HG03060 (cell line): ENCODE measurements at regions not wholly inside any gene's neighbourhood (a gene's known extent, or its start where the extent isn't known, plus 50 kb on each side); places are given as distances from the start of the nearest gene placed in this dataset.
"Not testable (repeated sequence)": the region's sequence is repeated elsewhere in the genome, so short reads cannot be mapped to it uniquely, and the experiment has no call there.

Experiments
- ATAC-seq: cut with Tn5 transposase; IDR thresholded peaks from one replicate; pipeline ENCODE4 v1.9.1; 2021; ENCODE audit warnings: low read depth, moderate number of reproducible peaks; ENCODE audit not compliant: unreplicated experiment

DNA sequence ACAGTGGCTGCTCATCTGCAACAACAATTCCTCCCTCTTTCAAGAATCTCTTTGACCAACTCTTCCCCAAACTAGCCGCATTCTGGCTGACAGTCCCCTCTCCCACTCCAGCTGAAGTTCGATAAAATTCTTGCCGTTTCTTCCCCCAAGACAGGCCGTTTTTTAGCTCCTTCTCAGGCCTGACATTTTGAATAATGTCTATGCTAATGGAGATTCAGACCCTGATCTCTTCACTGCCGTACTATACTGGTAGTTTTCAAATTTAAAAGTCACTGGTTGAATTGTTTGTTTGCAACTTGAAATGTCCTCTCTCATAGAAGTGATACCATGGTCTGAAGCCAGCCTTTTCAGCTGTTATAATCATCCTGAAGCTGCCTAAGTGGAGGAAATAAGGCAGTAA is 65.9 kb upstream of the AMN1 start:
- no peak for ATAC-seq

DNA sequence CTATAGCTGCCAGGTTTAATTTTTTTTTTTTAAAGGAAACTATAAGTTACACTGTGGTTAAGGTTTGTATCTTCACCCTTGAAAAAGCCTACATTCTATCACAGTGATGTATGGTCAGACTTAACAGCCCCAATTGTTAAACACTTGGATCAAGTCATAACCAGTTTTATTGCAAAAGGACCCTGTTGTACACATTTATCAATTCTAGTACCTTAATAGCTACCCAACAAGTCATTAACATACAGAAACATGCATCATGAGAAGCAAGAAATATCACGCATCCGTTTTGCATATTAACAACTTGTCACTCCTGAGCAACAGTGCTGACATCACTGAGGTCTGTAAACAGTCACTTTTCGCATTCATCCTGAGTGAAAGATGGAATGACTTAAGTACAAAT is 62.4 kb upstream of the AMN1 start:
- ATAC-seq: not testable (repeated sequence)

DNA sequence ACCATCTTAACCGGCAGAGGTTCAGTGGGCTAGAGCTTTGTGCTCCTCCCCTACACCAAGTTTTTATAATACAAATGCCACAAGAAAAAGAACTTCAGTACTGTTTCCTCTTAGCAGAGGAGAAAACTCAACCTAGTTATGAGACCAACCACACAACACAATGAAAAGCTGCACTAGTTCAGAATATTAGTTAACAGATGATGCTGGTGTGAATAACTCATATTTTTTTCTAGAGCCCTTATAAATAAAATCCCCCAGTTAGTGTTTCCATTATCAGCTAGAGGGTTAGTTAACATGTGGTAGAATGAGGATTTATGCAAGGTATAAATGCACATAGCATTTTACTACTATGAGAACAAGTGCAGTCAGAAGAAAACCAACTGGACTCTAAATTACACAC is 61.9 kb upstream of the AMN1 start:
- ATAC-seq: no peak

DNA sequence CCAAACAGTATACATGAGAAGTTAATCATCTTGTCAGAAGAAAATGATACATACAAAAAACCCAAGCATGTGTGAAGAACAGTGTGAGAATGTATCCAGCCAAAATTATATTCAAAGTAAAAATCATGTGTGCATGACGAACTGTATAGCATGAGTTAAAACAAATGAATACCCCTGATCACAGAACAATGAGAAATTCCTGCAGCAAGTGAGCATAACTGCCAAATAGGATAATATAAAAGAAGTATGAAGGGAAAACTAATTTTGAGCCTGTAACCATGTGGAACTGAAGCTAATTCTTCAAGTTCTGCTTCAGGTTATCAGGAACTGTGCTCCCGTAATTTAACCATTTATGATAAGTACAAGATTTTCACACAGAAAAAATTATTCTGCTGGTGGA is 56.5 kb upstream of the AMN1 start:
- ATAC-seq: no peak

DNA sequence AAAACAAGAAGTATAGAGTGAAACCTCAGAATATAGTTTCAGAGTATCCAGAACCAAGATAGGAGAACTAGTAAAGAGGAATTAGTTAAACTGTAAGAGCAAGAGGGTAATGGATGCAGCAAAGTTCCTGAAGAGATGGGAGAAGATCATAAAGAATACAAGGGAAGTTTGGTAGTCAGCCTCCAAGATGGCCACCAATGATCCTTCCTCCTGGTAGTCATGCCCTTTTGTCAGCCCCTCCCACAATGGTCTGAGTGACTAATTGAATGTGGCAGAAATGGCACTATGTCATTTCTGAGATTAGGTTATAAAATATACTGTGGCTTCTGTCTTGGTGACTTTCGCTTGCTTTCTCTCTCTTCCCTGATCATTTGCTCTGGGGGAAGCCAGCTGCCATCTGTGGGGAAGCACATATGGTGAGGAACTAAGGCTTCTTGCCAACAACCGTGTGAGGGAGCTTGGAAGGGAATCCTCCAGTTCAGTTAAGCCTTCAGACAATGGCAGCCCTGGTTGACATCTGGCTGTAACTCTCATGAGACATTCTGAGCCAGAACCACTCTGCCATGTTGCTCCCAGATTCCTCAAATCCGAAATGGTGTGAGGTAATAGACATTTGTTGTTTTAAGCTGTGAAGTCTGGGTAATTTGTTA is 55.3 kb upstream of the AMN1 start:
- ATAC-seq: no peak

DNA sequence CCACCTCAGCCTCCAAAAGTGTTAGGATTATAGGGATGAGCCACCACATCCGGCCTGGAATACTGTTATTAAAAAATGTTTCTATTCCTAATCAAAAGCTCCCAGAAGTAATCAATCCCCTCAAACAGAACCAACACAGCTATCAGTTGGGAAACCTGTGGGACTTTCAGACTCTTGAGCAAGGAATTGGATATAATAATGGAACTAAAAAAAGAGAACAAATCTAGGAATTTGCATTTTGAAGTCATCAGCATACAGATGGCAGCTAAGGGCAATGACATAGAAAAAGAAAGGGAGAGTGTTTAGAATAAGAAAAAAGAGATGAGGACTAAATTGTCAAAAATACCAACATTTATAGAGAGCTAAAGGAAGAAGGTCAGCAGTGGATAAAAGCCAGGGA is 54.7 kb upstream of the AMN1 start:
- no peak for ATAC-seq

DNA sequence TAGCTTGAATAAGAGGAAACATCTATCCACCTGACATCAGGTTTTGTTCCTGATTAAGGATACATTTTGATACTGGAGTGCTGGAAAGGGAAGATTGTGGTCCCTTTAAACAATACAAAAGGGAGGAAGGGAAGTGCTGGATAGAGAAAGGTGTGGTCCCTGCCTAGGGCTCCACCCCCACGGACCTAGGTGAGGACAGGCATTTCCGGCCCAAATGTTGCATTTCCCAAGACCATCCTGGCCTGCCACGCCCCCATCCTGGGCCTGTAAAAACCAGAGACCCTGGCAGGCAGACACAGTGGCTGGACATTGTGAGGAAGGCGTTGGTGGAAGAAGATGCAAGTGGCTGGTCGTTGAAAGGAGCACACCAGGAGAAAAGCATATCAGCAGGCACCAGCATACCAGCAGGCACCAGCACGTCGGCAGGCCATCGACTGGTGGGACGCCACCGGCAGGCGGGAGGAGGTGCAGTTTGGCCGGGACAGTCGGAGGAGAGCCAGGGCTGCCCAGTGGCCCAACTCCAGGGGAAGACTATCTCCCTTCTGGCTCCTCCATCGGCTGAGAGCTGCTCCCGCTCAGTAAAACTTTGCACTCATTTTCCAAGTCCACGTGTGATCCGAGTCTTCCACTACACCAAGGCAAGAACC is 53.2 kb upstream of the AMN1 start:
- ATAC-seq: no peak

DNA sequence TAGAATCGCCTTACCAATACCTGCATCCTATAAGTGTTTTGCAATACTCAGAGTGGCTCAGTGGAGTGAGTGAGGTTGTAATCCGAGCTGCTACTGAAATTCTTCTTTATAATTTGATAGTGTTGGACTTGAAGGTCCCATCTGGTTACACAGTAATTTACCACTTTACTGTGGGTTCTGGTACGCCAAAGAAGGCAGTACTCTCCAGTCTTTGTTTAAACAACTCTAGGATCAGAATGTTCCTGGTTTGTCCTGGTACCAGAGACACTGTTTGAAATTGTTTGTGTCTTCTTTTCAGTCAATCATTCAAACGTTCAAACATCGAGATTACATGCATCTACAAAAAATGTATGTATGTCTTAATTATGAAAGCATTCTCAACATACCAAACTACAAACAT is 51.3 kb upstream of the AMN1 start:
- no peak for ATAC-seq

DNA sequence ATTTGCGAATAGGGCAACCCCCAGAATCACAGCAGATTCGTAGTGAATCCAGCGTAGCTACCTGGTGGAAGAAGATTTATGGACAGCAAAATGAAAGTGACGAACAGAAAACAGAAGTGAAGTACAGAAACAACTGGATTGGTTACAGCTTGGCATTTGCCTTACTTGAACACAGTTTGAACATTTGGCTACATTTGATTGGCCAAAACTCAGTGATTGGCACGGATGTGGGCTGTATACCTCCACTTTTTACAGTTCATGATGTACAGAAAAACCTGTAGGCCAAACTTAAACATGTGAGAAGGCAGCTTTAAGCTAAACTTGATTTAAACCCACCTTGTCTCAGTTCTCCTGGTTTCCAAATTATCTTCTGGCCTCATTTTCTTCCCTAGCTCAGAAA is 49.9 kb upstream of the AMN1 start:
- ATAC-seq: no peak
